Stimulated activated CD4-positive, alpha-beta T cell treated with anti-CD3 and anti-CD28 coated beads, Interleukin-12 subunit alpha, Interleukin-12 subunit beta, amount 100 ng/mL, for 48 hours (primary cell): ENCODE measurements at regions not wholly inside any gene's neighbourhood (a gene's known extent, or its start where the extent isn't known, plus 50 kb on each side); places are given as distances from the start of the nearest gene placed in this dataset.

Experiments
- DNase-seq, 3 donors: peaks; one replicate each; pipeline ENCODE4 v3.0.0-alpha.2; 2020; ENCODE audit warnings: low read depth in 2 of 3, low spot score in 1 of 3

DNA sequence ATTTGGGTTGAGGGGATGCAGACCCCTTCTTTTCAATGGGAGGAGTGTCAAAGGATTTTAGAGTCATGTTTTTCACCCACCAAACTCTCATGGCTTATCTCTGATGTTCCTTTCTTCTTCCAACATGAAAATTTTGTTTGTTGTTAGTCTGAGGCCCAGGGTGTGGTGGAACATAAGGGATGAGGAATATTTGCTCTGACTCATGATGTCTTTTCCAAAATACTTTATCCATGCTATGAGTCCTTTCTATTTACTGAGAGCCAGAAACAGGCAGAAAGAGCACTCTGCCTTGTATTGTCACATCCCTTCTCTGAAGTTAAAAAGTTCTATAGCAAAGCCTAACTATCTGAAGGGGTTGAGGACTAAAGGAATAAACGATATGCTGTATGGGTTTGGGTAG, 61.6 kb upstream of the GYPA start:
- DNase-seq, result no peak

DNA sequence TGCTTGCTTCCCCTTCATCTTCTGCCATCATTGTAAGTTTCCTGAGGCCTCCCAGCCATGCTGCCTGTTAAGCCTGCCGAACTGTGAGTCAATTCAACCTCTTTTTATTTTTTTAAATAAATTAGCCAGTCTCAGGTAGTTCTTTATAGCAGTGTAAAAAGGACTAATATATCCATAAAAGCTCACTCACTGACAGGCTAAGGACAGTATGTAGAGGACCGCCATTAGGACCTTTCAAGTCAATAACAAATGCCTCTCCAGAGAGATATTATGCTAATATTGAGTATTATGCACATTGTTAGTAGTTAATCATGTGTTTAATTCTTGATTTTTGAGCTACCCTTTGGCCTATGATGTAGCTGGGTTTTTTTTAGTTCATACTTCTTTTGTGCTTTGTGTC, 62.6 kb upstream of the GYPA start:
- no peak for DNase-seq

DNA sequence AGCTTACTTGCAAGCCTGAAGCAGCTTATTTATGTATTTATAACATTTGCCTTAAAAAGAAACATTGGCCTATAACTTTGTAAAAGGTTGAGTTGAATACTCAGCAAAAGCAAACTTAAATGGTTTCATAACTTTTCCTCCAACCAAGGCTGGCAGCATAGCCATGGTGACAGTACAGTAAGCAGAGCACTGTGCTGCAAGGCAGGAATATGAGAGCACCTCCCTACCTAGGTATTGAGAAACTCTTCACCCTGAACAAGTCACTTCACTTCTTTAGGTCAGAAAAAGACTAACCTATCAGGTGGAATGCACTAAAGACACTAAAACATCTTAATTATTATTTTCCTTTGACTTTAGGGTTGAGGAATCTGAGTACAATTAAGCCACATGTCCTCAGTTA, 63.9 kb upstream of the GYPA start:
- DNase-seq, result no peak

DNA sequence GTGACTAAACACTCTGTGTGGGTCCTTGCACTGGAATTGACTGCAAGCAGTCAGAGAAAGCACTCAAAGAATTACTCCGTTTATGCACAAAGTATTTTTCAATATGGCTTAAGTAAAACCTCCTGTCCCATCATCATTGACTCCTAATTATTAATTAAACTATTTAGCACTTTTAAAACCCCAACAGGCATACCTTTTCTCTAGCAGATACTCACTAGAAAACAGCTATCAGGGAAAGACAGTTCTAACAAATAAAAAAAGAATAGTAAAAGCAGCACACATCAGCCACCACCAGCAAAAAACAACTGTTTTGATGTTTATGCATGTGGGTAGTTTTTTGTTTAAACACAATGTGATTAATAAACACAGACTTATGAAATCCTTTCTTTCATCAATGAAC, 66.2 kb upstream of the GYPA start:
- DNase-seq, result no peak

DNA sequence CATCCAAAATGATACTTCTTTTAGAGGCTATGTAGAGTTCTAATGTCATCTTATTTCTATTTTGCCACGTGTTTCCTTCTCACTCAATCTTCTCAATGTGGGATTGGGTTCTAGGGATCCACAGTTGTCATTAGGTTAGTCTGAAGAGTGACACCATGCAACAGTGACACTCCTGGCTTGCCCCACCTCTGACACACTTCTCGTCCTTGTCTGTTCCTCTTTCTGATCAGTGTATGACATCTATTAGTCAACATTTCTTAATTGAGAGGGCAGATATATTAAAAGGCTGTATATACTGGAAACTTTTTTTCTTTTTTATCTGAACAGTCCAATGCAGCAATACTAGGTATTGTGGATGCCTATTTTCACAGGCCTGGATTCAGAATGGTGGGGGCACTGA, 67.6 kb upstream of the GYPA start:
- DNase-seq, result no peak

DNA sequence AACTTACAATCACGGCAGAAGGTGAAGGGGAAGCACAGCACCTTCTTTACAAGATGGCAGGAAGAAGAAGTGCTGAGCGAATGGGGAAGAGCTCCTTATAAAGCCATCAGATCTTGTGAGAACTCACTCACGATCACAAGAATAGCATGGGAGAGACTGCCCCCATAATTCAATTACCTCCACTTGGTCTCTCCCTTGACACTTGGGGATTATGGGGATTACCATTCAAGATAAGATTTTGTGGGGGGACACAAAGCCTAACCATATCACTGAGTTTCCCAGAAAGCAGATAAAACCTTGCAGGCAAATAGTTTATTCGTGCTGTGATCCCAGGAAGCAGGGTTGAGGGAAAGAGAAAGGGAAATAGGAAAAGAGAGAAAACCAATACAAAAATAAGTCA, 69.0 kb upstream of the GYPA start:
- DNase-seq, result no peak

DNA sequence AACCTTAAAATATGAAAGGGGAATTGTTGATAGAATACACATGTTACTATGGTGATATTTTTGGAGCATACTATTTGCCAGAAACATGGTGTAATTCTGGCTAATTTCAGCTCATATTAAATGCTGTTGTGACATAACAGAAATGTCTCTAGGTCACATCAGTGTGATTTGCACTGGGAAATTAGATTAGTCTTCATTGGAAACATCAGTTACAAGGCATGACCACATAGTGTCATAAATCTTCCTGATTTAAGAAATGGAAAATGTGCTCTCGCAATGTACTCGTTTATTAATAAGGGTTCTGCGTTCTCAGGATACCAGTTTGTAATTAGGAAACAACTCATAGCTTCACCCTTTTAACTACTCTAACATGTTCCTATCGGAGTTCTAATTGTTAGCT, 72.9 kb upstream of the GYPA start:
- DNase-seq, result no peak

DNA sequence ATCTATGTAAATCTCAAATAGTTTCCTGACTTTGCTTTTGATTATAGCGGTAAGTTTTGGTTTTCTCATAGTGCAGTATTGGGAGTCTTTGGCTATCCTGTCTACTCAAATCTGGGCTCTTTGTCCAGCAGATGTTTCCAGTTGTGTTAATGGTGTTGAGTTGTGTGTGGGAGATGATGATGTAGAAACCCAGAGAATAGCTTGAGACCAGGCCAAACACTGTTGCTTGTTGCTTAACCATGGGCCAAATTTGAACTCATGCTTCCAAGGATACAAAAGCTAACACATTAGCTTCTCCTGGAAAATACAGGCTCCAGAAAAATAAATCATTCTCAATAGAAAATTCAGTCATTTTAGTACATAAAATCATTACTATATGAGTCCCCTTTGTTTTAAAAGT, 82.6 kb upstream of the GYPA start:
- no peak for DNase-seq

DNA sequence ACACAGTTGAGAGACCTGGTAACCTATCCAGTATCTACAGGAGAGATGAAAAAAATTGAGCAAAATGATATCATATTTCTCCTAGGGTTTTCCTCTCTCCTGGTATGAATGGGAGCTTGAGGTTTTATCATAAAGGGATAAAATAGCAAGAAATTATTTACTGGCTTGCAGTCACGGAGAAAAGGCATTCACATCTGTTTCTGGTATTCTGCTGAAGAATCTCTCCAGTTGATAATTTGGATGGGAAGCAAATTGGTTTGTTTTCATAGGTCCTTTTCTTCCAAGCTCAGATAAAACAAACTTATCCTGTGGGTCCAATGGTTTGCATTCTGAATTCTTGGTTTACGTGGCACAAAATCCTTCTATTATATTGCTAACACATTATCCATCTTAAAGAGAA, 83.1 kb upstream of the GYPA start:
- no peak for DNase-seq

DNA sequence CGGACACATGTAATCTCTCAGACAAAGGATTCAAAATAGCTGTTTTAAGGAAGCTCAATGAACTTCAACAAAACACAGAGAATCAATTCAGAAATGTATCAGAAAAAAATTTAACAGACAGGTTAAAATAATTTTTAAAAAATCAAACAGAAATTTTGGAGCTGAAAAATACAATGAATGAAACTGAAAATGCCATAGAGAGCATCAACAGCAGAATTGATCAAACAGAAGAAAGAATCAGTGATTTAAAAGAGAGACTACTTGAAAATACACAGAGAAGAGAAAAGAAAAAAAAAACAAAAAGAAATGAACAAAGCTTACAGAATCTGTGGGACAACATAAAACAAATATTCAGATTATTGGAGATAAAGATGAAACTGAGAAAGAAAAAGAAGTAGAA, 118.8 kb upstream of the GYPA start:
- no peak for DNase-seq

DNA sequence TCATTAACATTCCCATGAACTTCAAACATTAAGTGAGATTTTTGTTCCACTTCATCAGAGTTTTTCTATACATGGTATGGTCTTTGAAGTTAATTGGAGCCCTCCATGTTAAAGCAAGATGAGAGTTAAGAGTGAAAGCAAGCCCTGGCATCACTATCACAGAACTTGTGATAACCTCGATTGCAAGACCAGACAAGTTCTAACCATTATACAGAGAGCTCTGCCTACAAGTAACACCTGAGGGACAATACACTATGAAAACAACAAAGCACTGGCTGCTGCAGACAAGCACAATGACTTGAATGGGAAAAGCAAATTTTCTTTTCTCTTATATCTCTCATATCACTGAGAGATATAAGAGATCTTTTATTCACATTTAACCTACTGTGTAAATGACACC, 126.6 kb upstream of the GYPA start:
- DNase-seq, result no peak

DNA sequence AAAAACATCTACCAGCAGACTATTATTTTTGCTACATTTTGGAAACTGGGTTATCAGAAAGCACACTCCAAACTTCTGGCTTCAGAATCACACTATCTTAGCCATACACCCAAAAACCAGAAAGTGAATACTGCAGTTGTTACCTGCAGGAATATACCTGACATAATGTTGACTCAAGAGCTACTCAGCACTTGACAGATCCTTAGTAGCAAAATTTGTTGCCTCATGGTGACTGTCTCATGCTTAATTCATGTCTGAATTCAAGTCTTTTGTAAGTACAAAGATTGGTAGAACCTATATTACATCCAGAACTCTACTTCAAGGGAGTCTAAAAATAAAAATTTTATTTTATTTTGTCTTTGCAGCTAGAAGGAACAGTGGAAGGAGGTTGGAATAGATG, 140.2 kb upstream of the GYPA start:
- no peak for DNase-seq

DNA sequence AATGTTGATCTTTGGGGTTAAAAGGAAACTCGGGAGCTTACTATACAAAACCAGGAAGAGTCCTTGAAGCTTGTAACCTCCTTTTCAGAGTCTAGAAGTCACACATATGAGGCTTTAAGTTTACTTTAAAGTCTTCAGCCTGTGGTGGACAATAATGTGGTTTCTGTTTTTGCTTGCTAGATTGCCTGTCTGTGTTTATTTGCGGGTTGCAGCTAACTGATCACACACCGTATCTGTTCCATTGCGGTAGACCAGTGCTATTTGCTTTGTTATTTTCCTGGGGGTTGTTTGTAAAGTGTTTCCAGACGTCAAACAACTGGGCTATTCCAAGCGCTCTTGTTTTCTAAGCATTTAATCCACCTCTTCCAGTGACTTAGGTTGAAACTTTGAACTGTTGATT, 143.0 kb upstream of the GYPA start:
- no peak for DNase-seq

DNA sequence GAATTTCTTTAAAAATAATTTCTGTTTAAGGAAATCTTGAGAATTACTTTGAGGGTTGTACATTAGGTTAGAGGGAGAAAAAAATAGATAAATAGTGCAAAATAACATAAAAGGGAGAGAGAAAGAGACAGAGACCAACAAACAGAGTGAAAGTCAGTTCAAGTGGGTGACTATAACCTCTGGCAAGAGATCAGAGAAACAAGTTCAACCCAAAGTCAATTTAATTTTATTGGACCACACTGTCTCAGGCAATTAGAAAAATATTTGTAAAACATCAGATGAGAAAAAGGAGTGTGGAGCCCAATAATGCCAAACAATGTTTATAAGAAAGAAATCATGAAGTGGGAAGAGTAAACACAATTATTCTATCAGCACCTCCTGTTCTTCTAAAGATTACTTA, 143.5 kb upstream of the GYPA start:
- DNase-seq, result no peak

DNA sequence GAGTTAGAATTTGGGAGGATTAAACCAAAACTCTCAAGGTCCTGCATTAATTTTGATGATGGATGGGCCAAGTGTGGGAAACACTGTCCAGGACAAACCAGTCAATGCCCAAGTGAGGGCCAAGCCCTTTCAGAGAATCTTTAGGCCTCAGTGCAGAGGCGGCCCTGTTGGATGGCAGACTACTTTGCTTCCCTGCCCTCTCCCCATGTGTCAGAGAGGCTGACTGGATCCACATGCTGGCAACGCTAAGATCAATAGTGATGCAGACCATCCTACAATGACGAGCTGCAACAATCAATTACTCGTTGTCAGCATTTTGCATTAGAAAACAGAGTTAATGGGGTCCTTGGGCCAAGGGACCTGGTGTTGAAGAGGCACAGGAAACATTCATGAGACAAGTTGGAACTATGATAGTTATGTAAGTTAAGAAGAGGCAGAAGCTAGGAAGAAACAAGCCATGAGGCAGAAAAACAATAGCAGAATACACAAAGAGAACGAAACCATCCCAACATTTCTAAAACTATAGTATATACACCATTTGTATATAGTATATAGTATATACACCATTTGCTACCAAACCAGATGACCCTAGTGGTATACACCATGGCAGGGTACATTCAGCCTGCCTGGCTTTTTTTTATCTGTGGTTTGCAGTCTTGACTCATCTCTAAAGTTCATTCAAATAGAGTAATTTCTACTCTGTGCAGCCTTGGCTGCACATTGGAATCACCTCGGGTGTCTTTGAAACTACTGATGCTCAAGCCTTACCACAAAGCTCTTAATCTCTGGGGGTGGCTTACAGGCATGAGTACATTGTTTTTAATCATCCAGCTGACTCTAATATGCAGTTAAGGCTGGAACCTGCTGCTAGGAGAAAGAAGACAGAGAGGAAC, 147.7 kb upstream of the GYPA start:
- DNase-seq, result no peak

DNA sequence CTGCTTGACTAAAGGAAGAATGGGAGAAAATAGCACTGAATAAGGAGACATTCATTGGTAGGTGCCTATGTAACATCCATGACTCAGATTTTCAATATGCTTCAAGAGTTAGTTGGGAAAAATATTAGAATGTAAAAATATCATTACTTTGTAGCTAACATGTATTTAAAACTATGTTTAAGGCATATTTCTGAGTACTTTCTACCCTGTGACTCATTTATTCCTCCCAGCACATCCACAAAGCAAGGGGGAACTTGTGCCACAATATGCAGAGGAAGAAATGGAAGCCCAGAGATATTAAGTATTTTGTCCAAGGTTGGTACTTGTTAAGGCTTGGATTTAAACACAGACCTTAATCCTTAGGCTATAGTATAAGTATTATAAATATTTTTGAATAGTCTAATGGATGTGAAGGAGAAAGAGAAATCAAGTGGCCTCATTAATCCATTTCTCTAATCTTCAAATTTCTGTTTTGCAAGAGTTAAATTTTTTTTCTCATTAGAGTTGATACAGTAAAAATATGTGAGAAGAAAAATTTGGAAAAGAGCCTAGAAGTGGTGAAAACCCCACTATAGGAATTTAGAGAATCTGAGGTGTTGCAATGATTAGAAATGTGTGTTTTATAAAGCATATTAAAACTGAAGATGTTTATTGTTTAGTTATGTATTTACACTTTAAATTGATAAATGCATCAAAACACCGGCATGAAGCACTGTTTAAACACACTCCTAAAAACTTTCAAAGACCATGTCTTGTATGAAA, 149.3 kb upstream of the GYPA start:
- DNase-seq, result no peak

DNA sequence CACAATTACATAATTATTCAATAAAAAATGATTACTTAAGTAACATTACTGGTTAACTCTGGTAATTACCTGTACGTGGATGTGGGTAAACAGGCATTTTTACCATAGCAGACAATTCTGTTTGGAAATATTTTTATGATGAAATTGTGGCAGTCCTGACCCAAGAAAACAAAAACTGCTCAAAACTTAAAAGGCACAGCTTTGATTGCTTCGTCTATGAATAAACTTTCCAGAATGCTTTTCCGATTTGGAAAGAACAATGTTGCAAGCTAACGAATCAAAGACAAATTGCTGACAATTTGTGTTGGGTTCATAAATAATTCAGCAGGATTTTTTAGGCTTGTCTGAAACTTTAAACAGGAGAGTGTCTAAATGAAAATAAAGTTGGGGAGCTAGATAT, 150.6 kb upstream of the GYPA start:
- DNase-seq, result no peak

DNA sequence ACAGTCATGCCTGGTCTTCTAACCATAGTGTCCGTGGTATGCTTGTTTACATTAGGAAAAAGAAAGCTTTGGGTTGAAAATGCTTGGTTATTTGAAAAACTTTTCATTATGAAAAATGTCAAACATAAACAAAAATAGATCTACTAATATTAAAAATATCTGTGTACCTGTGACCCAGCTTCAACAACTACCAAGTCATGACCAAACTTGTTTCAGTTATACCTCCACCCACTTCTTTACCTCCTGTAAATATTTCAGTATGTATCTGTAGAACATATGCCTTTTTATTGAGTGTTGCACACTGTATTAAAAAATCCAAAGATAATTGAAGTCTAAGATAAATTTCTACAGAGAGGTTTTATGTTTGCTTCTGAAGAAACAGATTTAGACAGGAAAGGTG, 153.7 kb upstream of the GYPA start:
- DNase-seq, result no peak

DNA sequence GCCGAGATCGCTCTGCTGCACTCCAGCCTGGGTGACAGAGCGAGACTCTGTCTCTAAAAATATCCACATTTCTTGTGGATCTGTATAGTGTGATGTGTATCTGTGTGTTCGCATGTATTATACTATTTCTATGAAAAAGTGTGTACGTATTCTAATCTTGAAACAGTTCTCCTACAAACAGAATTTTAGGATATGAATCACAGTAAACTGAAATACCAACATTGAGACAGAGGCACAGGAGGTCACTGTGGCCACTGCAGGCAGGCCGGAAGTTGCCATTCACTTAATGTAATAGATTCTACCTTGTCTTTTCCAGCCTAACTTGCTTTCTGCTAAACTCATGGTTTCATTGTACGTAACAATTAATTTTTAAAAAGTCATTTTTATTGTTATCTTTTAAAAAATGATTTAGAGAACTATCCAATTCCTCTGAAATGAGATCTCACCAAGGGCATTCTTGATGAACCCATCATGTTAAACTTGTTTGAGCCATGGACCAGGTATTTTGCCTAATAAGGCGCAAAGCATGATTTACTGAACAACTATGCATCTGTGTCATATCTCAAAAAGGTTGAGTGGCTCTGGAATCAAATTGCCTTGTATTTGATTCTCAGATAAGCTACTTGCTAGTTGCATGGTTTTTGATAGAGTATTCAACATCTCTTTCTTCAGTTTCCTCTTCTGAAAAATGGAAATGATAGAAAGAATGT, 154.9 kb upstream of the GYPA start:
- no peak for DNase-seq

DNA sequence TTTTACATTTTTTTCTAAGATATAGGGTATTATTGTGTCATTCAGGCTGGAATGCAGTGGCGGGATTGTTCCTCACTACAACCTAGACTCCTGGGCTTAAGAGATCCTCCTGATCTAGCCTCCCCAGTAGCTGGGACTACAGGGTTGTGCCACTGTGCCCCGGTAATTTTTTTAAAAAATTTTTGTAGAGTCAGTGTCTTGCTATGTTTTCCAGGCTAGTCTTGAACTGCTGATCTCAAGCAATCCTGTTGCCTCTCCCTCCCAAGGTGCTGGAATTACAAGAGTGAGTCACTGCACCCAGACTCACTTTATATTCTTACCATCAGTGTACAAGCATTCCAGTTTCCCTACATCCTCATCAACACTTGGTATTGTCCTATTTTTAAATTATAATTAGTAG, 156.4 kb upstream of the GYPA start:
- no peak for DNase-seq

DNA sequence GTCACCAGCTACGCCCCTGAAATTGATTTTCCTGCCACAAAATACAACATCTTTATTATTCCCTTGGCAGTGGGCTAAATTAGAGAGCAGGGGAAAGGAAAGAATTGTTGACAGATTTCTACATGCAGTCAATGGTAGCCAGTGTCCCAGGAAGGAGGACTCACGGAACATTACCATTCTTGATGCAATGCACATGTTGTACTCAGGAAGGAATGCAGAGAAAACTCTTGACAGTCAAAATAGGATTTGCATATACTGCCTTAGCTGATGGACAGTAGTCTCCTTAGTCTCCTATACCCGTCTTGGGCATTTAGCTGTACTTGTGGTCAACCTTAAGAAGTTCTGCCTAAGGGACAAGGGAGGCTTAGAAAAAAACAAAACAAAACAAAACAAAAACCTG, 158.0 kb upstream of the GYPA start:
- DNase-seq, result no peak

DNA sequence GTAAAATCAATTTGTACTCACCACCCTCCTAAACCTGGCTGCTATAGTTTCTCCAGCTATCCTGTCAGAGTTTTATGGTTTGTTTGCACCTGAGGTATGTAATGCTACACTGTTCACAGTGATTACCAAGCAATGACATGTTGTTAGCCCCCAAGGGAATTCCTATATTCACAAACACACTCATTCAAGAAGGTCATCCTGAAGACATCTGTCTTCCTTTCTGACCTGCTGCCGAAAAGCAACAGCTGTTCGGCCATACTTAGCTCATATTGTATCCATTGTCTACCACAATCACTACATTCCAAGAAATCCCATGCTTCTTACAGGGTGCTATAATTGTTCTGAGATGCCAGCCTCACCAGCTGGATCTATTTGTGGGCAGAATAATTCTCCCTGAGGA, 160.1 kb upstream of the GYPA start:
- DNase-seq, result no peak
